ENCODE measurements at regions not wholly inside any gene's neighbourhood (a gene's known extent, or its start where the extent isn't known, plus 50 kb on each side); places are given as distances from the start of the nearest gene placed in this dataset.

- TF ChIP-seq CTCF (IDR thresholded peaks at IDR 0.05; ENCODE audit: poor library complexity, severe bottlenecking) (no peak), POLR2AphosphoS5 (IDR thresholded peaks at IDR 0.05) (no peak), EZH2 (IDR thresholded peaks at IDR 0.05; ENCODE audit: borderline replicate concordance, insufficient read depth, low read length, poor library complexity, severe bottlenecking) (no peak), EP300 (conservative IDR thresholded peaks at IDR 0.05; ENCODE audit: poor library complexity, severe bottlenecking) (no peak)
These were observed 974.5 kb upstream of the FLRT2 start for GRCh38 chr14:84555493-84555892.
